Activated CD8-positive, alpha-beta T cell treated with anti-CD3 and anti-CD28 coated beads, Interleukin-2, amount 10 ng/mL, durations not matched to agents 7 days and 5 days (primary cell): ENCODE measurements at regions not wholly inside any gene's neighbourhood (a gene's known extent, or its start where the extent isn't known, plus 50 kb on each side); places are given as distances from the start of the nearest gene placed in this dataset.

Experiments
- ATAC-seq: fragments of 150-1000 bp; cut with Tn5 transposase; one replicate; pipeline ENCODE4 v1.10.0; 2021; ENCODE audit warnings: moderate library complexity
- CTCF ChIA-PET: fragments of 350-600 bp; sonication (Branson Sonifier 250); formaldehyde crosslinking; loops from one replicate; lab custom pipeline; 2021; ENCODE audit warnings: antibody characterized with exemption; lab: Charles Lee
- POLR2A ChIA-PET: fragments of 350-600 bp; sonication (Branson Sonifier 250); formaldehyde crosslinking; loops from one replicate; lab custom pipeline; 2021; ENCODE audit warnings: antibody characterized with exemption; lab: Charles Lee
- DNase-seq: peaks from one replicate; pipeline ENCODE4 v3.0.0-alpha.2; 2020
- H3K27ac Mint-ChIP-seq: one replicate; pipeline ENCODE4 v1.8.0; 2021; ENCODE audit warnings: mild to moderate bottlenecking, mixed read lengths
- H3K27me3 Mint-ChIP-seq: one replicate; pipeline ENCODE4 v1.8.0; 2021; ENCODE audit warnings: low read depth, mixed read lengths
- H3K36me3 Mint-ChIP-seq: one replicate; pipeline ENCODE4 v1.8.0; 2021; ENCODE audit warnings: low read depth, mixed read lengths
- H3K4me1 Mint-ChIP-seq: one replicate; pipeline ENCODE4 v1.8.0; 2021; ENCODE audit warnings: low read depth, mixed read lengths
- H3K4me3 Mint-ChIP-seq: one replicate; pipeline ENCODE4 v1.8.0; 2021; ENCODE audit warnings: mild to moderate bottlenecking, mixed read lengths
- H3K9me3 Mint-ChIP-seq: one replicate; pipeline ENCODE4 v1.8.0; 2022; ENCODE audit warnings: mixed read lengths; ENCODE audit not compliant: insufficient read depth

DNA sequence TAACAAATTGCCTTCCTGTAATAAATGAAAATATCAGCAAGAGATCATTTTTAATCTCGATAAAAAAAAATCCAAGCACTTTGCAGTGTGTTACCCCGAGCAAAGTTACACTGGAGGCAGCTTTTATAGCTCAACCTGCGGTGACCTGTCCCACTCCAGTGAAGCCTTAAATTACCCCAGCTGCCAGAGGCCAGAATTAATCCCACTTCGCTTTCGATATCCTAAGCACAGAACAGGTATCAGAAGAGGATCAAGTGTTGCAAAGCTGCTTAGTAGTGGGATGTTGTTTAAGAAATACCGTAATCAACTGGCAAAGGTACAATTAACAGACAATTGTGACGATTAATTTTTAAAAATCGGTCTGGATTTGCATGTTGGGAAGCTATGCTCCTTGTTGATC lies 314.0 kb downstream of the AGTPBP1 start:
- ATAC-seq (no peak), DNase-seq (no peak)
- Mint-ChIP-seq H3K4me1 (no peaks in the 10 kb centered on the region), H3K27me3 (peaks cover 4% of the 10 kb centered on the region), H3K36me3 (no peaks in the 10 kb centered on the region), H3K27ac (no peak overlapping the region), H3K9me3 (no peaks in the 10 kb centered on the region), H3K4me3 (no peak overlapping the region)
- ChIA-PET CTCF (interaction anchor here (1.6 to 1.8 kb wide), 2 partner anchors 183 to 1030 kb away, joined by 3 to 6 read pairs; no protein-coding TSS in a partner anchor), POLR2A (no interaction called here)

DNA sequence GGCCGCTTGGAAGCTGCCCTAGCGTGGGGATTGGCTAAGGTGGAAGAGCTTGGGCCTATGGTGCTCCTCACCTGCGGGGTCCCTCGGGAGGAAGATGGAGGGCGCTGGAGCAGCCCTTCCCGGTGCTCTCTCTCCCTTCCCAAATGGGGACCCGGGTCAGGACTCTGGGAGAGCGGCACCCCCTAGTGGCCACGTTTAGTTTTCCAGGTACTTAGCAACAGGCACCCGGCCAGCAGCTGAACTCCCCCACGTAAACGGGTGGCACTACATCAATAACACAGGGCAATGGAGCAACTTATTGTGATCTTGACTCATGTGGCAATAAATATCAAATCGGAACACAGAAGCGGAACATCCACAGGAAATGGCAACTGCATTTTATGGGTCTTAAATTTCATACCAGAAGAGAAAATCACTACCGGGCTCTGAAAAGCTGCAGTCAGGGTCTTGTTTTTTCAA lies 316.6 kb downstream of the AGTPBP1 start:
- ATAC-seq (peak; percentile 60), DNase-seq (peak; percentile 69)
- Mint-ChIP-seq H3K9me3 (no peaks in the 10 kb centered on the region), H3K36me3 (no peaks in the 10 kb centered on the region), H3K4me3 (no peak overlapping the region), H3K4me1 (peaks cover 14% of the 10 kb centered on the region), H3K27me3 (peaks cover 4% of the 10 kb centered on the region), H3K27ac (no peak overlapping the region)
- CTCF ChIA-PET: interaction anchor here (0.8 to 1.9 kb wide), 9 partner anchors 10 to 1028 kb away, joined by 3 to 10 read pairs (median 5); no protein-coding TSS in a partner anchor
- POLR2A ChIA-PET: no interaction called here

DNA sequence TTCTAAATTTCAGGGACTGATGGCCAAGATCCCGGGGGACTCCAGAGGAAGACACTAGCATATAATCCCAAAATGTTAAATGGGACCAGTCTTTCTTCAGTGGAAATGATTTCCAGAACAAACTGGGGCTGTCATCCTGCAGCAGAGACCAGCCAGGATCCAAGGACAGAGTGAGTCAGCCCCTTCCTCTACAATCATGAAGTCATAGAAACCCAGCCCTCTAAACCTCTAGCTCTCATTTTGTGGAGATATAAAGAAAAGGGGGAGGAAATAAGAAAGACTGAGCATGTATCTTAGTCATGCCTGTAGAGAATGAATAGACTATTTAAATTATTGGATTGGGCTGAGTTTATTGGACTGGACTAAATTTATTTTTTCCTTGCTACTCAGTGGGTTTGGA lies 318.3 kb downstream of the AGTPBP1 start:
- peaks cover 4% of the 10 kb centered on the region for H3K27me3 Mint-ChIP-seq
- no peaks in the 10 kb centered on the region for H3K9me3 Mint-ChIP-seq
- no peak overlapping the region for H3K27ac Mint-ChIP-seq
- ChIA-PET CTCF (interaction anchor here (0.7 to 1.4 kb wide), 2 partner anchors 187 to 1415 kb away, joined by 3 to 6 read pairs; no protein-coding TSS in a partner anchor), POLR2A (no interaction called here)
- no peak for ATAC-seq
- H3K4me3 Mint-ChIP-seq: no peak overlapping the region
- DNase-seq: no peak
- no peaks in the 10 kb centered on the region for H3K36me3 Mint-ChIP-seq
- H3K4me1 Mint-ChIP-seq: peaks cover 14% of the 10 kb centered on the region

DNA sequence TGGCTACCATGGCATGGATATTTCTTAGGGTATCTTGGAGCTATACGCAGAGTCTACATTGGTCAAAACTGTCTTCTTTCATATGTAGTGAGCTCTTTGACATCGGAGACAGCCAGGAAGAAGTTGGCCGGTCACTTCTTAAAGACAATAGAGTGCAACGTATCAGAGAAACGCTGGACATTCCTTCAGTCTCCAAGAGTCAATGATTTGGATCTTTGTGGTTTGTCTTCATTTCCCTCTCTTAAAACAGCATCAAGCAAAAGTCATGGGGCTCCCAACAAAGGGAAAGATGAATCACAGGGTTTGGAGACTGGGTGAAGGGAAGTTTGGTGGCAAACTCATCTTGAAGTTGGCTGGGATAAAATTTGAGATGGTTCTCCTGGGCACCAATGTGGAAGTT lies 320.1 kb downstream of the AGTPBP1 start:
- ATAC-seq: no peak
- peaks cover 8% of the 10 kb centered on the region for H3K27me3 Mint-ChIP-seq
- H3K4me1 Mint-ChIP-seq: peaks cover 14% of the 10 kb centered on the region
- no peaks in the 10 kb centered on the region for H3K9me3 Mint-ChIP-seq
- no peaks in the 10 kb centered on the region for H3K36me3 Mint-ChIP-seq
- ChIA-PET POLR2A (no interaction called here), CTCF (no interaction called here)
- H3K27ac Mint-ChIP-seq: no peak overlapping the region
- DNase-seq: no peak
- no peak overlapping the region for H3K4me3 Mint-ChIP-seq

GRCh38 chr9:85420750-85421149 lies 321.0 kb downstream of the AGTPBP1 start:
- Mint-ChIP-seq H3K36me3 (no peaks in the 10 kb centered on the region), H3K27ac (peak overlapping the region; percentile 65), H3K4me1 (peaks cover 14% of the 10 kb centered on the region), H3K27me3 (peaks cover 6% of the 10 kb centered on the region), H3K4me3 (no peak overlapping the region), H3K9me3 (no peaks in the 10 kb centered on the region)
- ChIA-PET CTCF (no interaction called here), POLR2A (no interaction called here)
- ATAC-seq: peak; percentile 51
- no peak for DNase-seq

GRCh38 chr9:85417674-85418073 lies 324.1 kb downstream of the AGTPBP1 start:
- ChIA-PET POLR2A (no interaction called here), CTCF (no interaction called here)
- Mint-ChIP-seq H3K4me3 (no peak overlapping the region), H3K27ac (no peak overlapping the region), H3K4me1 (peaks cover 14% of the 10 kb centered on the region), H3K9me3 (no peaks in the 10 kb centered on the region), H3K36me3 (no peaks in the 10 kb centered on the region), H3K27me3 (peaks cover 11% of the 10 kb centered on the region)
- DNase-seq (no peak), ATAC-seq (no peak)

GRCh38 chr9:85416715-85417114 lies 325.0 kb downstream of the AGTPBP1 start:
- POLR2A ChIA-PET: no interaction called here
- Mint-ChIP-seq H3K4me3 (no peak overlapping the region), H3K27ac (no peak overlapping the region), H3K4me1 (peaks cover 13% of the 10 kb centered on the region), H3K9me3 (no peaks in the 10 kb centered on the region), H3K36me3 (no peaks in the 10 kb centered on the region), H3K27me3 (peaks cover 11% of the 10 kb centered on the region)
- DNase-seq: no peak
- CTCF ChIA-PET: no interaction called here
- no peak for ATAC-seq

DNA sequence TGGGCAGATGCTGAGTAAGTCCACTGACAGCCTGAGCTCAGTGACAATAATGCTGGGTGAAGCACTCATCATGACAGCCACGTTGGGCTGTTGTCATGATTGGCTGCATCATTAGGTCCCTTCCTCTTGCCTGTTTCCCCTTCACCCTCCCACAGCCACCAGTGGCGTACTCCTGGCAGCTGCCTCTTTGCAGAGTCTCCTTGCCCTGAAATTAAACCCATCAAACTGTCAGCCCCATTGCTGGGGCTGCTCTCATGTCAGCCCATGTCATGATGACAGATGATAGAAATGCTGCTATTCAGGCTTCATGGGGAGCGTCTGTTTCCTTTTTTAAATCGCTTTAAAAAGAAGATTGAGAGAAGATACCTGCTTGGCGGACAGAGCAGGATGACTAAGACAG lies 327.4 kb downstream of the AGTPBP1 start:
- Mint-ChIP-seq H3K4me1 (no peaks in the 10 kb centered on the region), H3K27ac (no peak overlapping the region), H3K4me3 (no peak overlapping the region), H3K27me3 (peaks cover 11% of the 10 kb centered on the region), H3K9me3 (no peaks in the 10 kb centered on the region), H3K36me3 (no peaks in the 10 kb centered on the region)
- CTCF ChIA-PET: interaction anchor here (1.8 kb wide), 1 partner anchor 11 kb away, joined by 5 read pairs; no protein-coding TSS in a partner anchor
- POLR2A ChIA-PET: no interaction called here
- ATAC-seq (no peak), DNase-seq (no peak)

- H3K27ac Mint-ChIP-seq: no peak overlapping the region
- POLR2A ChIA-PET: no interaction called here
These were observed 333.3 kb downstream of the AGTPBP1 start for GRCh38 chr9:85408494-85408893.

DNA sequence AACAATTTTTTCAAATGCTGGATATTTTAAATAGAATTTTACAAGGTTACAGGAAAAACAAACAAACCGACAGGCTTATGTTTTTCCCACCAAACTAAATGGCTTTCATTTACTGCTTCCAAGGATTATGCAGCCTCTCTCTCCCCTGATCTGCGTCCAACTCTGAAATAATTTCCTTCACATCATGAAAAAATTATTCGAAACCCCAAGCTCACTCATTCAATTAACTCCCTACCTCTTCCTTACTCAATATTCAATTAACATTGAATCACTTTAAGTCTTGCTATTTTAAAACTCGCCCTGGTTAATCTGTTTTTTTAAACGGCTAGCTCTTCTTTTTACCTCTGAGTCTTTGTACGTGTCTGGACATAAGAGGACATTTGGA lies 336.2 kb downstream of the AGTPBP1 start:
- Mint-ChIP-seq H3K27me3 (peaks cover 4% of the 10 kb centered on the region), H3K9me3 (no peaks in the 10 kb centered on the region), H3K4me1 (no peaks in the 10 kb centered on the region), H3K27ac (no peak overlapping the region), H3K36me3 (no peaks in the 10 kb centered on the region), H3K4me3 (no peak overlapping the region)
- ATAC-seq: no peak
- POLR2A ChIA-PET: no interaction called here
- CTCF ChIA-PET: no interaction called here
- DNase-seq: no peak

More at GRCh38 chr9:85408494-85408893, 333.3 kb downstream of the AGTPBP1 start:
- Mint-ChIP-seq H3K4me3 (no peak overlapping the region), H3K27me3 (peaks cover 5% of the 10 kb centered on the region), H3K9me3 (no peaks in the 10 kb centered on the region), H3K4me1 (no peaks in the 10 kb centered on the region), H3K36me3 (no peaks in the 10 kb centered on the region)
- ATAC-seq (no peak), DNase-seq (no peak)
- CTCF ChIA-PET: no interaction called here

DNA sequence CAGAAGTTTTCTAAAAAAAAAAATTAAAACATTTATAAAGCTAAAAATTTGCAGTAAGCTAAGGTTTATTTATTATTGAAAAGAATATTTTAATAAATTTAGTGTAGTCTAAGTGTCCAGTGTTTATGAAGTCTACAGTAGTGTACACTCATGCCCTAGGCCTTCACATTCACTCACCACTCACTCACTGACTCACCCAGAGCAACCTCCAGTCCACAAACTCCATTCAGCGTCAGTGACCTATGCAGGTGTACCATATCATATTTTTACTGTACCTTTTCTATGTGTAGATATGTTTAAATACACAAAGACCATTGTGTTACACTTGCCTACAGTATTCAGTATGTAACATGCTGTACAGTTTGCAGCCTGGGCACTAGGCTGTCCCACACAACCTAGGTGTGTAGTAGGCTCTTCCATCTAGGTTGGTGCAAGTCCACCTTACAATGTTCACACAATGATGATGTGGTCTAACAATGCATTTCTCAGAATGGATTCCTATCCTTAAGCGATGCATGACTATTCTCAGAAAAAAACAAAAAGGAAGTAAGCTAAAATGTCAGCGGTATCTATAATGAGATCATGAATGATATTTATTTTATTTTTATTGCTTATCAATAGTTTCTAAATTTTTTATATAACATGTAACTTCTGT lies 336.7 kb downstream of the AGTPBP1 start:
- H3K36me3 Mint-ChIP-seq: no peaks in the 10 kb centered on the region
- ATAC-seq (no peak), DNase-seq (no peak)
- POLR2A ChIA-PET: no interaction called here
- H3K27me3 Mint-ChIP-seq: peaks cover 4% of the 10 kb centered on the region
- no peaks in the 10 kb centered on the region for H3K4me1 Mint-ChIP-seq
- H3K27ac Mint-ChIP-seq: no peak overlapping the region
- CTCF ChIA-PET: no interaction called here
- no peak overlapping the region for H3K4me3 Mint-ChIP-seq
- H3K9me3 Mint-ChIP-seq: no peaks in the 10 kb centered on the region

- DNase-seq (no peak), ATAC-seq (no peak)
- Mint-ChIP-seq H3K27me3 (peaks cover 4% of the 10 kb centered on the region), H3K36me3 (no peaks in the 10 kb centered on the region), H3K9me3 (no peaks in the 10 kb centered on the region), H3K4me1 (no peaks in the 10 kb centered on the region), H3K4me3 (no peak overlapping the region), H3K27ac (no peak overlapping the region)
- ChIA-PET CTCF (no interaction called here), POLR2A (no interaction called here)
These were observed 339.2 kb downstream of the AGTPBP1 start for GRCh38 chr9:85402551-85402950.
